ENCODE measurements at regions not wholly inside any gene's neighbourhood (a gene's known extent, or its start where the extent isn't known, plus 50 kb on each side); places are given as distances from the start of the nearest gene placed in this dataset.

- Mint-ChIP-seq H3K9me3 (peaks cover 2% of the 10 kb centered on the region), H3K27ac (no peak overlapping the region), H3K27me3 (peaks cover 5% of the 10 kb centered on the region), H3K4me3 (no peak overlapping the region), H3K36me3 (ENCODE audit: low read depth) (no peaks in the 10 kb centered on the region), H3K4me1 (ENCODE audit: low read depth) (no peaks in the 10 kb centered on the region)
- H3K36me3 ChIP-seq (ENCODE audit: insufficient read depth, low read length) = no peaks in the 10 kb centered on the region
- DNase-seq (no peak), ATAC-seq (ENCODE audit: poor library complexity) (no peak)
- CTCF ChIA-PET = no interaction called here
- no peak for TF ChIP-seq CTCF (IDR thresholded peaks at IDR 0.05)
- POLR2A ChIA-PET = no interaction called here
- no peaks in the 10 kb centered on the region for H3K4me1 ChIP-seq (ENCODE audit: insufficient read depth, low read length)
- H3K27ac ChIP-seq (ENCODE audit: low read depth in 1 of 2, low read length in 2 of 2) = no peak overlapping the region
- intact Hi-C loops (cut with DNase I, micrococcal nuclease) = no loop called here
- H3K27me3 ChIP-seq (ENCODE audit: control insufficient read depth in 1 of 2, insufficient read depth in 2 of 2, low read length in 2 of 2) = no peaks in the 10 kb centered on the region
- no peak overlapping the region for H3K4me3 ChIP-seq (ENCODE audit: low read length)
- no peaks in the 10 kb centered on the region for H3K9me3 ChIP-seq (ENCODE audit: control insufficient read depth in 1 of 2, insufficient read depth in 1 of 2, low read length in 2 of 2)
Observed at GRCh38 chr2:129752686-129753085, 226.8 kb upstream of the RAB6C start.

- H3K4me3 ChIP-seq (ENCODE audit: low read length) = no peak overlapping the region
- DNase-seq (no peak), ATAC-seq (ENCODE audit: poor library complexity) (no peak)
- POLR2A ChIA-PET = no interaction called here
- Mint-ChIP-seq H3K36me3 (ENCODE audit: low read depth) (no peaks in the 10 kb centered on the region), H3K9me3 (peaks cover 2% of the 10 kb centered on the region), H3K4me1 (ENCODE audit: low read depth) (no peaks in the 10 kb centered on the region), H3K27me3 (peaks cover 5% of the 10 kb centered on the region), H3K27ac (no peak overlapping the region), H3K4me3 (no peak overlapping the region)
- H3K27ac ChIP-seq (ENCODE audit: low read depth in 1 of 2, low read length in 2 of 2) = no peak overlapping the region
- H3K27me3 ChIP-seq (ENCODE audit: control insufficient read depth in 1 of 2, insufficient read depth in 2 of 2, low read length in 2 of 2) = no peaks in the 10 kb centered on the region
- H3K36me3 ChIP-seq (ENCODE audit: insufficient read depth, low read length) = no peaks in the 10 kb centered on the region
- CTCF ChIA-PET = no interaction called here
- no peak for TF ChIP-seq CTCF (IDR thresholded peaks at IDR 0.05)
- no peaks in the 10 kb centered on the region for H3K9me3 ChIP-seq (ENCODE audit: control insufficient read depth in 1 of 2, insufficient read depth in 1 of 2, low read length in 2 of 2)
- H3K4me1 ChIP-seq (ENCODE audit: insufficient read depth, low read length) = no peaks in the 10 kb centered on the region
- intact Hi-C loops (cut with DNase I, micrococcal nuclease) = no loop called here
Observed at GRCh38 chr2:129753261-129753660, 226.2 kb upstream of the RAB6C start.

GRCh38 chr2:129754421-129754820 lies 225.0 kb upstream of the RAB6C start:
- no peaks in the 10 kb centered on the region for H3K4me1 ChIP-seq (ENCODE audit: insufficient read depth, low read length)
- Mint-ChIP-seq H3K4me1 (ENCODE audit: low read depth) (no peaks in the 10 kb centered on the region), H3K9me3 (peaks cover 2% of the 10 kb centered on the region), H3K4me3 (no peak overlapping the region), H3K27ac (no peak overlapping the region), H3K27me3 (peaks cover 5% of the 10 kb centered on the region), H3K36me3 (ENCODE audit: low read depth) (no peaks in the 10 kb centered on the region)
- H3K4me3 ChIP-seq (ENCODE audit: low read length) = no peak overlapping the region
- H3K27me3 ChIP-seq (ENCODE audit: control insufficient read depth in 1 of 2, insufficient read depth in 2 of 2, low read length in 2 of 2) = no peaks in the 10 kb centered on the region
- peaks cover 0 to 8% of the 10 kb centered on the region in 2 experiments for H3K9me3 ChIP-seq (ENCODE audit: control insufficient read depth in 1 of 2, insufficient read depth in 1 of 2, low read length in 2 of 2)
- no peak overlapping the region for H3K27ac ChIP-seq (ENCODE audit: low read depth in 1 of 2, low read length in 2 of 2)
- ChIA-PET CTCF (no interaction called here), POLR2A (no interaction called here)
- ATAC-seq (ENCODE audit: poor library complexity) (no peak), DNase-seq (no peak)
- TF ChIP-seq CTCF (IDR thresholded peaks at IDR 0.05) = no peak
- no peaks in the 10 kb centered on the region for H3K36me3 ChIP-seq (ENCODE audit: insufficient read depth, low read length)
- intact Hi-C loops (cut with DNase I, micrococcal nuclease) = no loop called here

All from CD4-positive, alpha-beta T cell (primary cell).